ENCODE measurements at regions not wholly inside any gene's neighbourhood (a gene's known extent, or its start where the extent isn't known, plus 50 kb on each side); places are given as distances from the start of the nearest gene placed in this dataset.

- Histone ChIP-seq H3K4me3 (ENCODE audit: low read length, poor library complexity, severe bottlenecking) (no peak overlapping the region), H3K4me1 (ENCODE audit: insufficient read depth, low read length, poor library complexity, severe bottlenecking) (no peaks in the 10 kb centered on the region), H3K9me3 (ENCODE audit: insufficient read depth, low read depth, low read length) (no peaks in the 10 kb centered on the region), H3K27me3 (ENCODE audit: insufficient read depth, low read length, poor library complexity, severe bottlenecking) (no peaks in the 10 kb centered on the region), H3K36me3 (ENCODE audit: insufficient read depth, low read length) (no peaks in the 10 kb centered on the region), H3K4me2 (ENCODE audit: low read depth, low read length, poor library complexity, severe bottlenecking) (no peak overlapping the region), H3K9ac (ENCODE audit: low read depth, low read length, poor library complexity, severe bottlenecking) (no peak overlapping the region), H2AFZ (ENCODE audit: low read length) (no peak overlapping the region), H3K79me2 (ENCODE audit: insufficient read depth, low read length) (no peaks in the 10 kb centered on the region), H3K9me2 (replicated peaks; ENCODE audit: low read depth, low read length) (no peaks in the 10 kb centered on the region), H3F3A (ENCODE audit: low read depth) (no peaks in the 10 kb centered on the region), H4K20me1 (ENCODE audit: insufficient read depth, low read length, poor library complexity, severe bottlenecking) (no peaks in the 10 kb centered on the region)
- TF ChIP-seq EZH2phosphoT487 (IDR thresholded peaks at IDR 0.05; ENCODE audit: borderline replicate concordance), result no peak
- TF ChIP-seq, protein P1, sequence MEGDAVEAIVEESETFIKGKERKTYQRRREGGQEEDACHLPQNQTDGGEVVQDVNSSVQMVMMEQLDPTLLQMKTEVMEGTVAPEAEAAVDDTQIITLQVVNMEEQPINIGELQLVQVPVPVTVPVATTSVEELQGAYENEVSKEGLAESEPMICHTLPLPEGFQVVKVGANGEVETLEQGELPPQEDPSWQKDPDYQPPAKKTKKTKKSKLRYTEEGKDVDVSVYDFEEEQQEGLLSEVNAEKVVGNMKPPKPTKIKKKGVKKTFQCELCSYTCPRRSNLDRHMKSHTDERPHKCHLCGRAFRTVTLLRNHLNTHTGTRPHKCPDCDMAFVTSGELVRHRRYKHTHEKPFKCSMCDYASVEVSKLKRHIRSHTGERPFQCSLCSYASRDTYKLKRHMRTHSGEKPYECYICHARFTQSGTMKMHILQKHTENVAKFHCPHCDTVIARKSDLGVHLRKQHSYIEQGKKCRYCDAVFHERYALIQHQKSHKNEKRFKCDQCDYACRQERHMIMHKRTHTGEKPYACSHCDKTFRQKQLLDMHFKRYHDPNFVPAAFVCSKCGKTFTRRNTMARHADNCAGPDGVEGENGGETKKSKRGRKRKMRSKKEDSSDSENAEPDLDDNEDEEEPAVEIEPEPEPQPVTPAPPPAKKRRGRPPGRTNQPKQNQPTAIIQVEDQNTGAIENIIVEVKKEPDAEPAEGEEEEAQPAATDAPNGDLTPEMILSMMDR (conservative IDR thresholded peaks at IDR 0.05; ENCODE audit: low read length), result no peak
Observed at GRCh38 chrX:113548308-113549015, 707.8 kb upstream of the AMOT start.

- no peaks in the 10 kb centered on the region for H3K27me3 ChIP-seq (ENCODE audit: insufficient read depth, low read length, poor library complexity, severe bottlenecking)
- H3K9me2 ChIP-seq (replicated peaks; ENCODE audit: low read depth, low read length), result no peaks in the 10 kb centered on the region
- no peaks in the 10 kb centered on the region for H3K79me2 ChIP-seq (ENCODE audit: insufficient read depth, low read length)
- H3K9ac ChIP-seq (ENCODE audit: low read depth, low read length, poor library complexity, severe bottlenecking), result no peak overlapping the region
- H4K20me1 ChIP-seq (ENCODE audit: insufficient read depth, low read length, poor library complexity, severe bottlenecking), result no peaks in the 10 kb centered on the region
- no peak for TF ChIP-seq EZH2phosphoT487 (IDR thresholded peaks at IDR 0.05; ENCODE audit: borderline replicate concordance)
- TF ChIP-seq, protein P1 (conservative IDR thresholded peaks at IDR 0.05; ENCODE audit: low read length), result no peak
- no peaks in the 10 kb centered on the region for H3F3A ChIP-seq (ENCODE audit: low read depth)
- H3K4me1 ChIP-seq (ENCODE audit: insufficient read depth, low read length, poor library complexity, severe bottlenecking), result no peaks in the 10 kb centered on the region
- no peak overlapping the region for H2AFZ ChIP-seq (ENCODE audit: low read length)
- H3K4me2 ChIP-seq (ENCODE audit: low read depth, low read length, poor library complexity, severe bottlenecking), result no peak overlapping the region
- H3K36me3 ChIP-seq (ENCODE audit: insufficient read depth, low read length), result no peaks in the 10 kb centered on the region
- no peaks in the 10 kb centered on the region for H3K9me3 ChIP-seq (ENCODE audit: insufficient read depth, low read depth, low read length)
- H3K4me3 ChIP-seq (ENCODE audit: low read length, poor library complexity, severe bottlenecking), result no peak overlapping the region
Observed at GRCh38 chrX:113545040-113545439, 704.4 kb upstream of the AMOT start.

GRCh38 chrX:113539599-113540356, 699.1 kb upstream of the AMOT start:
- no peaks in the 10 kb centered on the region for H3K4me1 ChIP-seq (ENCODE audit: insufficient read depth, low read length, poor library complexity, severe bottlenecking)
- H3K79me2 ChIP-seq (ENCODE audit: insufficient read depth, low read length), result no peaks in the 10 kb centered on the region
- H3K36me3 ChIP-seq (ENCODE audit: insufficient read depth, low read length), result no peaks in the 10 kb centered on the region
- H3K9me2 ChIP-seq (replicated peaks; ENCODE audit: low read depth, low read length), result no peaks in the 10 kb centered on the region
- no peaks in the 10 kb centered on the region for H3K27me3 ChIP-seq (ENCODE audit: insufficient read depth, low read length, poor library complexity, severe bottlenecking)
- no peaks in the 10 kb centered on the region for H3F3A ChIP-seq (ENCODE audit: low read depth)
- no peaks in the 10 kb centered on the region for H4K20me1 ChIP-seq (ENCODE audit: insufficient read depth, low read length, poor library complexity, severe bottlenecking)
- no peak overlapping the region for H3K9ac ChIP-seq (ENCODE audit: low read depth, low read length, poor library complexity, severe bottlenecking)
- H3K9me3 ChIP-seq (ENCODE audit: insufficient read depth, low read depth, low read length), result no peaks in the 10 kb centered on the region
- H3K4me2 ChIP-seq (ENCODE audit: low read depth, low read length, poor library complexity, severe bottlenecking), result no peak overlapping the region
- H3K4me3 ChIP-seq (ENCODE audit: low read length, poor library complexity, severe bottlenecking), result no peak overlapping the region
- H2AFZ ChIP-seq (ENCODE audit: low read length), result no peak overlapping the region
- TF ChIP-seq, protein P1 (conservative IDR thresholded peaks at IDR 0.05; ENCODE audit: low read length), result no peak
- no peak for TF ChIP-seq EZH2phosphoT487 (IDR thresholded peaks at IDR 0.05; ENCODE audit: borderline replicate concordance)
